GM19238 (cell line): ENCODE measurements at regions not wholly inside any gene's neighbourhood (a gene's known extent, or its start where the extent isn't known, plus 50 kb on each side); places are given as distances from the start of the nearest gene placed in this dataset.
"Not testable (repeated sequence)": the region's sequence is repeated elsewhere in the genome, so short reads cannot be mapped to it uniquely, and the experiment has no call there.

Experiments
- DNase-seq: peaks from one replicate; pipeline ENCODE4 v3.0.0; 2011; ENCODE audit warnings: low spot score; ENCODE audit not compliant: insufficient read length

GRCh38 chr12:127579446-127579845 is 687.5 kb upstream of the TMEM132C start:
- DNase-seq, result no peak

GRCh38 chr12:127582074-127582473 is 684.9 kb upstream of the TMEM132C start:
- DNase-seq, result no peak

- no peak for DNase-seq
Observed at GRCh38 chr12:127583041-127583440, 683.9 kb upstream of the TMEM132C start.

GRCh38 chr12:127588249-127588648 is 678.7 kb upstream of the TMEM132C start:
- DNase-seq, result no peak

GRCh38 chr12:127589541-127589940 is 677.4 kb upstream of the TMEM132C start:
- no peak for DNase-seq

GRCh38 chr12:127590868-127591267 is 676.1 kb upstream of the TMEM132C start:
- no peak for DNase-seq

- DNase-seq, result no peak
Observed at GRCh38 chr12:127592245-127592644, 674.7 kb upstream of the TMEM132C start.

GRCh38 chr12:127594351-127594970 is 672.5 kb upstream of the TMEM132C start:
- no peak for DNase-seq

GRCh38 chr12:127595506-127595905 is 671.5 kb upstream of the TMEM132C start:
- DNase-seq, result no peak

- no peak for DNase-seq
Observed at GRCh38 chr12:127596891-127597290, 670.1 kb upstream of the TMEM132C start.

- DNase-seq, result no peak
Observed at GRCh38 chr12:127599436-127599835, 667.5 kb upstream of the TMEM132C start.

- no peak for DNase-seq
Observed at GRCh38 chr12:127600211-127600610, 666.8 kb upstream of the TMEM132C start.

- no peak for DNase-seq
Observed at GRCh38 chr12:127606476-127607015, 660.4 kb upstream of the TMEM132C start.

- DNase-seq, result no peak
Observed at GRCh38 chr12:127607146-127607725, 659.7 kb upstream of the TMEM132C start.

- not testable (repeated sequence) for DNase-seq
Observed at GRCh38 chr12:127608359-127608758, 658.6 kb upstream of the TMEM132C start.

- no peak for DNase-seq
Observed at GRCh38 chr12:127613056-127613455, 653.9 kb upstream of the TMEM132C start.

GRCh38 chr12:127619869-127620734 is 646.9 kb upstream of the TMEM132C start:
- no peak for DNase-seq

- no peak for DNase-seq
Observed at GRCh38 chr12:127620735-127621355, 646.1 kb upstream of the TMEM132C start.

- DNase-seq, result no peak
Observed at GRCh38 chr12:127621366-127621765, 645.6 kb upstream of the TMEM132C start.

GRCh38 chr12:127623362-127623761 is 643.6 kb upstream of the TMEM132C start:
- DNase-seq, result no peak

- DNase-seq, result no peak
Observed at GRCh38 chr12:127625176-127625771, 641.7 kb upstream of the TMEM132C start.
